Vagina (tissue), 2 donors: ENCODE measurements at regions not wholly inside any gene's neighbourhood (a gene's known extent, or its start where the extent isn't known, plus 50 kb on each side); places are given as distances from the start of the nearest gene placed in this dataset.
"Not testable (repeated sequence)": the region's sequence is repeated elsewhere in the genome, so short reads cannot be mapped to it uniquely, and the experiment has no call there.

Experiments used
- POLR2A ChIP-seq, 2 donors: fragments of 450-650 bp; IDR thresholded peaks; one replicate each; pipeline ENCODE4 v1.6.1; 2017; ENCODE audit warnings: antibody characterized with exemption in 2 of 2, mild to moderate bottlenecking in 2 of 2, moderate library complexity in 2 of 2
- TF ChIP-seq, protein P1 (sequence below), 3 experiments: fragments of 450-650 bp in 2 of 3; fragments of 200-600 bp in 1 of 3; sonication (generic) in 1 of 3; IDR thresholded peaks; one replicate each; pipeline ENCODE4 v1.5.1; 2017 to 2019; ENCODE audit warnings: antibody characterized with exemption in 3 of 3, mild to moderate bottlenecking in 2 of 3, moderate library complexity in 2 of 3

GRCh38 chr4:118535788-118536187 lies 149.4 kb upstream of the METTL14 start:
- TF ChIP-seq, protein P1, sequence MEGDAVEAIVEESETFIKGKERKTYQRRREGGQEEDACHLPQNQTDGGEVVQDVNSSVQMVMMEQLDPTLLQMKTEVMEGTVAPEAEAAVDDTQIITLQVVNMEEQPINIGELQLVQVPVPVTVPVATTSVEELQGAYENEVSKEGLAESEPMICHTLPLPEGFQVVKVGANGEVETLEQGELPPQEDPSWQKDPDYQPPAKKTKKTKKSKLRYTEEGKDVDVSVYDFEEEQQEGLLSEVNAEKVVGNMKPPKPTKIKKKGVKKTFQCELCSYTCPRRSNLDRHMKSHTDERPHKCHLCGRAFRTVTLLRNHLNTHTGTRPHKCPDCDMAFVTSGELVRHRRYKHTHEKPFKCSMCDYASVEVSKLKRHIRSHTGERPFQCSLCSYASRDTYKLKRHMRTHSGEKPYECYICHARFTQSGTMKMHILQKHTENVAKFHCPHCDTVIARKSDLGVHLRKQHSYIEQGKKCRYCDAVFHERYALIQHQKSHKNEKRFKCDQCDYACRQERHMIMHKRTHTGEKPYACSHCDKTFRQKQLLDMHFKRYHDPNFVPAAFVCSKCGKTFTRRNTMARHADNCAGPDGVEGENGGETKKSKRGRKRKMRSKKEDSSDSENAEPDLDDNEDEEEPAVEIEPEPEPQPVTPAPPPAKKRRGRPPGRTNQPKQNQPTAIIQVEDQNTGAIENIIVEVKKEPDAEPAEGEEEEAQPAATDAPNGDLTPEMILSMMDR (IDR thresholded peaks at IDR 0.05), result not testable (repeated sequence)
- not testable (repeated sequence) for TF ChIP-seq POLR2A (IDR thresholded peaks at IDR 0.05)
